IMR-90 (cell line): ENCODE measurements at regions not wholly inside any gene's neighbourhood (a gene's known extent, or its start where the extent isn't known, plus 50 kb on each side); places are given as distances from the start of the nearest gene placed in this dataset.
A peak's percentile ranks its signal among the peaks of the same experiment; 100 is the strongest.

Experiments
- ATAC-seq: fragments of 200-7000 bp; cut with Tn5 transposase; 2 replicates; pipeline ENCODE4 v1.9.1; 2020; ENCODE audit warnings: low read depth, mild to moderate bottlenecking, moderate library complexity
- BruUV-seq: library from RNA; stranded (reverse); fragments of 400-500 nt; replicated peaks from 2 replicates; lab custom pipeline; 2021; lab: Mats Ljungman, UMichigan
- CTCF ChIA-PET: fragments of 300-600 bp; formaldehyde crosslinking; extraction: SDS; loops from one replicate; lab custom pipeline; 2021; ENCODE audit warnings: antibody characterized with exemption; lab: Yijun Ruan, JAX
- POLR2A ChIA-PET: fragments of 300-600 bp; sonication (Branson Sonifier 250); formaldehyde crosslinking; loops from one replicate; lab custom pipeline; 2022; ENCODE audit warnings: antibody characterized with exemption; ENCODE audit not compliant: unreplicated experiment; lab: Charles Lee
- DNase-seq: peaks from one replicate; pipeline ENCODE4 v3.0.0; 2013
- H2AFZ ChIP-seq: replicated peaks from 2 replicates; pipeline ENCODE3; 2013; ENCODE audit warnings: low read length, mild to moderate bottlenecking; ENCODE audit not compliant: poor library complexity
- H2AK5ac ChIP-seq: 2 replicates; pipeline ENCODE4 v1.6.1; 2013; ENCODE audit warnings: low read depth, low read length, inconsistent platforms
- H2AK9ac ChIP-seq: replicated peaks from 2 replicates; pipeline ENCODE3; 2013; ENCODE audit warnings: mild to moderate bottlenecking, low read depth, low read length, moderate library complexity; ENCODE audit not compliant: poor library complexity
- H2BK120ac ChIP-seq: 2 replicates; pipeline ENCODE4 v1.6.1; 2013; ENCODE audit warnings: low read depth, low read length, inconsistent platforms
- H2BK15ac ChIP-seq: 3 replicates; pipeline ENCODE4 v1.6.1; 2013; ENCODE audit warnings: low read depth, low read length, inconsistent platforms
- H2BK20ac ChIP-seq: 2 replicates; pipeline ENCODE4 v1.6.1; 2013; ENCODE audit warnings: low read depth, mild to moderate bottlenecking, inconsistent platforms, low read length, moderate library complexity
- H2BK5ac ChIP-seq: 2 replicates; pipeline ENCODE4 v1.6.1; 2013; ENCODE audit warnings: mild to moderate bottlenecking, low read depth, low read length, inconsistent platforms; ENCODE audit not compliant: poor library complexity, severe bottlenecking
- H3K14ac ChIP-seq: replicated peaks from 2 replicates; pipeline ENCODE4 v1.6.1; 2013; ENCODE audit warnings: low read depth, low read length, inconsistent platforms
- H3K18ac ChIP-seq: 2 replicates; pipeline ENCODE4 v1.6.1; 2013; ENCODE audit warnings: low read depth, low read length, control low read depth
- H3K23ac ChIP-seq: 2 replicates; pipeline ENCODE4 v1.6.1; 2013; ENCODE audit warnings: low read depth, low read length, inconsistent platforms
- H3K27ac ChIP-seq: 2 replicates; pipeline ENCODE4 v1.5.1; 2013; ENCODE audit warnings: mild to moderate bottlenecking, control low read depth, low read length; ENCODE audit not compliant: insufficient read depth
- H3K27me3 ChIP-seq: 2 replicates; pipeline ENCODE4 v1.6.1; 2013; ENCODE audit warnings: low read length; ENCODE audit not compliant: control insufficient read depth, insufficient read depth
- H3K36me3 ChIP-seq: 2 replicates; pipeline ENCODE4 v1.6.1; 2013; ENCODE audit warnings: low read length, mixed read lengths; ENCODE audit not compliant: control insufficient read depth, insufficient read depth
- H3K4ac ChIP-seq: 2 replicates; pipeline ENCODE4 v1.6.1; 2013; ENCODE audit warnings: low read depth, low read length, inconsistent platforms
- H3K4me1 ChIP-seq: 2 replicates; pipeline ENCODE4 v1.6.1; 2013; ENCODE audit warnings: low read length, mixed read lengths; ENCODE audit not compliant: control insufficient read depth, insufficient read depth
- H3K4me2 ChIP-seq: 2 replicates; pipeline ENCODE4 v1.6.1; 2013; ENCODE audit warnings: low read depth, mild to moderate bottlenecking, control low read depth, low read length, moderate library complexity
- H3K4me3 ChIP-seq: 2 replicates; pipeline ENCODE4 v1.5.1; 2013; ENCODE audit warnings: low read depth, mild to moderate bottlenecking, control low read depth, low read length, moderate library complexity; ENCODE audit not compliant: insufficient read depth
- H3K56ac ChIP-seq: 2 replicates; pipeline ENCODE4 v1.6.1; 2013; ENCODE audit warnings: low read length, inconsistent platforms; ENCODE audit not compliant: insufficient read depth; ENCODE audit errors: extremely low read depth
- H3K79me1 ChIP-seq, 2 experiments: 2 replicates each; pipeline ENCODE4 v1.6.1; 2013; ENCODE audit warnings: low read length in 2 of 2, inconsistent platforms in 1 of 2, low read depth in 1 of 2
- H3K9ac ChIP-seq: 2 replicates; pipeline ENCODE4 v1.6.1; 2013; ENCODE audit warnings: low read depth, low read length, control low read depth
- H3K9me1 ChIP-seq: 2 replicates; pipeline ENCODE4 v1.6.1; 2013; ENCODE audit warnings: low read length, inconsistent platforms; ENCODE audit not compliant: insufficient read depth
- H3K9me3 ChIP-seq: 2 replicates; pipeline ENCODE4 v1.6.1; 2013; ENCODE audit warnings: low read length; ENCODE audit not compliant: control insufficient read depth, insufficient read depth
- H4K20me1 ChIP-seq: 2 replicates; pipeline ENCODE4 v1.6.1; 2013; ENCODE audit warnings: low read length, inconsistent platforms; ENCODE audit not compliant: insufficient read depth
- H4K5ac ChIP-seq: 2 replicates; pipeline ENCODE4 v1.6.1; 2013; ENCODE audit warnings: mild to moderate bottlenecking, low read depth, low read length, control low read depth
- H4K8ac ChIP-seq, 2 experiments: 2 replicates each; pipeline ENCODE4 v1.6.1; 2013; ENCODE audit warnings: low read depth in 2 of 2, low read length in 2 of 2, control low read depth in 1 of 2, inconsistent platforms in 1 of 2
- H4K91ac ChIP-seq: 2 replicates; pipeline ENCODE4 v1.6.1; 2013; ENCODE audit warnings: low read depth, low read length, inconsistent platforms; ENCODE audit not compliant: insufficient read depth
- BHLHE40 ChIP-seq: fragments of 150-350 bp; IDR thresholded peaks from 2 replicates; pipeline ENCODE4 v1.6.1; 2016; ENCODE audit warnings: mild to moderate bottlenecking, low read depth, low read length
- CEBPB ChIP-seq: IDR thresholded peaks from 2 replicates; pipeline ENCODE4 v1.6.1; 2012; ENCODE audit warnings: low read depth, low read length, improper control_type of control experiment
- CHD1 ChIP-seq: IDR thresholded peaks from 2 replicates; pipeline ENCODE4 v1.6.1; 2012; ENCODE audit warnings: low read depth, low read length, improper control_type of control experiment
- MAFK ChIP-seq: IDR thresholded peaks from 2 replicates; pipeline ENCODE4 v1.6.1; 2012; ENCODE audit warnings: low read depth, low read length, improper control_type of control experiment
- MAZ ChIP-seq: IDR thresholded peaks from 2 replicates; pipeline ENCODE4 v1.6.1; 2012; ENCODE audit warnings: low read depth, mild to moderate bottlenecking, low read length, improper control_type of control experiment, moderate library complexity, borderline replicate concordance
- NFE2L2 ChIP-seq: fragments of 150-350 bp; IDR thresholded peaks from 2 replicates; pipeline ENCODE4 v1.6.1; 2016; ENCODE audit warnings: low read depth, mild to moderate bottlenecking, low read length
- POLR2A ChIP-seq: IDR thresholded peaks from 2 replicates; pipeline ENCODE4 v1.6.1; 2012; ENCODE audit warnings: mild to moderate bottlenecking, low read depth, low read length
- RAD21 ChIP-seq: IDR thresholded peaks from 2 replicates; pipeline ENCODE4 v1.6.1; 2012; ENCODE audit warnings: low read length, improper control_type of control experiment
- RCOR1 ChIP-seq: IDR thresholded peaks from 2 replicates; pipeline ENCODE4 v1.6.1; 2012; ENCODE audit warnings: mild to moderate bottlenecking, low read length, improper control_type of control experiment; ENCODE audit not compliant: insufficient replicate concordance
- RFX5 ChIP-seq: IDR thresholded peaks from 2 replicates; pipeline ENCODE4 v1.8.0; 2012; ENCODE audit warnings: low read depth, mild to moderate bottlenecking, low read length, moderate library complexity
- SMC3 ChIP-seq: fragments of 150-350 bp; IDR thresholded peaks from 2 replicates; pipeline ENCODE4 v1.6.1; 2016; ENCODE audit warnings: low read depth, mild to moderate bottlenecking, antibody characterized with exemption, low read length, moderate library complexity
- WGBS, 2 experiments: methylation state at CpG; one replicate each; pipeline versions ENCODE4 v1.1.5 to v1.1.7; 2013; ENCODE audit warnings: missing lambda C conversion rate in 2 of 2; ENCODE audit not compliant: insufficient read length in 1 of 2; ENCODE audit errors: extremely low coverage in 2 of 2; 5-methylcytosine and 5-hydroxymethylcytosine counted together
- dilution Hi-C: fragments of 300-500 bp; cut with HindIII; formaldehyde crosslinking; loops from one replicate; pipeline ENCODE4 v1.14.3; 2018; ENCODE audit warnings: low sequenced_read_pairs; ENCODE audit not compliant: unreplicated experiment
- in situ Hi-C: fragments of 300-500 bp; cut with MboI; formaldehyde crosslinking; loops from 3 replicates; pipeline ENCODE4 v1.14.3; 2019; ENCODE audit warnings: low sequenced_read_pairs, inconsistent platforms, mixed read lengths
- intact Hi-C: fragments of 100-400 bp; cut with micrococcal nuclease; formaldehyde crosslinking; loops from 2 replicates; pipeline ENCODE4 v1.10.0; 2022
- TF ChIP-seq, protein P1 (sequence below): conservative IDR thresholded peaks from 2 replicates; pipeline ENCODE4 v1.5.1; 2012; ENCODE audit warnings: mild to moderate bottlenecking, low read depth, low read length, improper control_type of control experiment

DNA sequence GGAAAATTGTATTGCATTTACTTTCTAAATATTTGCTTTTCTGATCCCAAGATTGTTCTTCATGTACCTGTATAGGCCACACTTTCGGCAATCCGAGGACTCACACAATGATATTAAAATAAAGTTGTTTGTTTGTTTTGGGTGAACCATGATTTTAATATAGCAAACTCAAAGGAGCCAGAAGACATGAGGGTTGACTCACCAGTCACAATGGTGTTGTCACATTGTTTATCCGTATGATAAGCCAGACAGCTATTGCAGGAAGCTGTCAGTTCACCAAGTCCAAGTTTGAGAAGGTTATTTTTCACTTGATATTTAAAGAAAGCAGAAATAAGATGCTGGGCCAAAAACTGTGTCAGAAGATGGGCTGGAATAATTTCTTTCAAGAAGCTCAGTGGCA is 67.1 kb upstream of the CPM start:
- DNase-seq (no peak), ATAC-seq (no peak)
- CTCF ChIA-PET, result no interaction called here
- Histone ChIP-seq H3K23ac (no peak overlapping the region), H4K20me1 (no peaks in the 10 kb centered on the region), H2AFZ (no peak overlapping the region), H3K4me2 (peak overlapping the region; percentile 13; the same call in 1 of the 2 replicates), H2BK5ac (peak overlapping the region; percentile 88), H3K36me3 (no peaks in the 10 kb centered on the region), H4K5ac (peak overlapping the region; percentile 38; the same call in 1 of the 2 replicates), H3K9ac (no peak overlapping the region), H3K4ac (no peak overlapping the region), H2BK15ac (no peak overlapping the region), H2AK5ac (no peak overlapping the region), H2AK9ac (no peak overlapping the region), H3K79me1 (no peaks in the 10 kb centered on the region), H4K8ac (peak overlapping the region in 1 of 2 experiments; percentile 13; a peak in 1 of 4 replicates), H3K9me1 (no peaks in the 10 kb centered on the region), H3K18ac (peak overlapping the region; percentile 46; the same call in 1 of the 2 replicates), H3K27me3 (no peaks in the 10 kb centered on the region), H2BK120ac (no peak overlapping the region), H2BK20ac (peak overlapping the region; percentile 14; the same call in 1 of the 2 replicates), H3K14ac (no peak overlapping the region), H3K56ac (no peak overlapping the region), H3K9me3 (peaks cover 4% of the 10 kb centered on the region; the same call in 1 of the 2 replicates), H4K91ac (no peak overlapping the region), H3K4me3 (no peak overlapping the region), H3K4me1 (peaks cover 10% of the 10 kb centered on the region), H3K27ac (no peak overlapping the region)
- dilution Hi-C loops, result no loop called here
- in situ Hi-C loops, result no loop called here
- no CpG with 5 or more reads among the region's 3 CpGs for WGBS, 2 experiments
- TF ChIP-seq POLR2A (no peak), SMC3 (no peak), RAD21 (no peak), MAZ (no peak), BHLHE40 (no peak), CHD1 (no peak), NFE2L2 (no peak), CEBPB (no peak), MAFK (no peak), RFX5 (no peak), RCOR1 (no peak)
- TF ChIP-seq, protein P1, sequence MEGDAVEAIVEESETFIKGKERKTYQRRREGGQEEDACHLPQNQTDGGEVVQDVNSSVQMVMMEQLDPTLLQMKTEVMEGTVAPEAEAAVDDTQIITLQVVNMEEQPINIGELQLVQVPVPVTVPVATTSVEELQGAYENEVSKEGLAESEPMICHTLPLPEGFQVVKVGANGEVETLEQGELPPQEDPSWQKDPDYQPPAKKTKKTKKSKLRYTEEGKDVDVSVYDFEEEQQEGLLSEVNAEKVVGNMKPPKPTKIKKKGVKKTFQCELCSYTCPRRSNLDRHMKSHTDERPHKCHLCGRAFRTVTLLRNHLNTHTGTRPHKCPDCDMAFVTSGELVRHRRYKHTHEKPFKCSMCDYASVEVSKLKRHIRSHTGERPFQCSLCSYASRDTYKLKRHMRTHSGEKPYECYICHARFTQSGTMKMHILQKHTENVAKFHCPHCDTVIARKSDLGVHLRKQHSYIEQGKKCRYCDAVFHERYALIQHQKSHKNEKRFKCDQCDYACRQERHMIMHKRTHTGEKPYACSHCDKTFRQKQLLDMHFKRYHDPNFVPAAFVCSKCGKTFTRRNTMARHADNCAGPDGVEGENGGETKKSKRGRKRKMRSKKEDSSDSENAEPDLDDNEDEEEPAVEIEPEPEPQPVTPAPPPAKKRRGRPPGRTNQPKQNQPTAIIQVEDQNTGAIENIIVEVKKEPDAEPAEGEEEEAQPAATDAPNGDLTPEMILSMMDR, result no peak
- no TSS peak for BruUV-seq
- POLR2A ChIA-PET, result interaction anchor here (0.6 kb wide), 1 partner anchor 103 kb away, joined by 3 read pairs; no protein-coding TSS in a partner anchor
- intact Hi-C loops, result no loop called here
